ENCODE measurements at regions not wholly inside any gene's neighbourhood (a gene's known extent, or its start where the extent isn't known, plus 50 kb on each side); places are given as distances from the start of the nearest gene placed in this dataset.
"Not testable (repeated sequence)": the region's sequence is repeated elsewhere in the genome, so short reads cannot be mapped to it uniquely, and the experiment has no call there.

DNA sequence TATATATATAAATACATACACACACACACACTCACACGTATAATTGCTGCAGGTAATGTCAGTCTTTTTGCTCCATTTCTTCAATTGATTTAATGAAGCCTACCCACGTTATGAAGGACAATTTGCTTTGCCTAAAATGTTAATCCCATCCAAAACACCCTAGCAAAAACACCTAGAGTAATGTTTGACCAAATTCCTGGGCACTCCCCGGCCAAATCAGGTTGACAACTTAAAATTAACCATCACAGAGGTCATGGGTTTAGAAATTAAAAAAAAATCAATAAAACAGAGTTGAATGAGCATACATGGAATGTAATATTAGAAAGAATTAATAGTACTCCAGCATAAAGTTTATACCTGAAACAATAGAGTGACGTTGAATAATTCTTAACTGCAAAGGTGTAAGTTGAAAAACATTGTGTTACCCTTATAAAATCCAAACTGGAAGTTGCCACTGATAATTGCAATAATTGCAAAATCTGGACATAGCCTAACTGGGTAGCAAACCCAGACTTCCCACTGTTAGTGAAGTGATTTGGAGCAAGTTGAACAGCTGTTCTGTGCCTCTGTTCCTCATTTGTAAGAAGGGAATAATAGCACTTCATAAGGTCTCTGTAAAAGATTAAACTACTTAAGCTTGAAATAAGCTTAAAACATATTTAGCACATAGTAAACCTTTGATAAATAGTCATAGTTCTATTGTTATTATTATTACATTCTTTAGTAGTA, 2120.5 kb downstream of the PCDH7 start:
- no peak for DNase-seq (ENCODE audit: low read depth)

GRCh38 chr4:32841217-32841616, 2121.0 kb downstream of the PCDH7 start:
- DNase-seq (ENCODE audit: low read depth) = no peak

- no peak for DNase-seq (ENCODE audit: low read depth)
These were observed 2127.3 kb downstream of the PCDH7 start for GRCh38 chr4:32847461-32847860.

GRCh38 chr4:32855622-32856021, 2135.5 kb downstream of the PCDH7 start:
- DNase-seq (ENCODE audit: low read depth) = no peak

DNA sequence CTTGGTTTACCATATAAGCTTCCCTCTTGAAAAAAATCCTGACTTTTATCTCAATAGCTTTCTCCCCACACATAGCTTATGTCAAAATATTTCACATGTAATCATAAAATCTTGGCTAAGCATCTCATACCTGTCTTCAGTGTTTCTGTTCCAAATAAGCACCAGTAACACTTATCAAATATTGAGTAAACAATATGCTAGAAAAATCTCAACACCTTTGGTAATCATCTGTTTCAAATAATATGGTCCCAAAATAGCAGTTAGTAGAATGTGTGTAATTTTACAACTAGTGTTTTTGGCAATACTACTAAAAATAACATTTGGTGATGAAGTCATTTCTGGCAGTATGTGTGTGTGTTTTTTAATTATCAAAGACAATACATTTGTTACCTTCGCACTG, 2138.2 kb downstream of the PCDH7 start:
- DNase-seq (ENCODE audit: low read depth) = no peak

- DNase-seq (ENCODE audit: low read depth) = no peak
These were observed 2138.8 kb downstream of the PCDH7 start for GRCh38 chr4:32858971-32859370.

DNA sequence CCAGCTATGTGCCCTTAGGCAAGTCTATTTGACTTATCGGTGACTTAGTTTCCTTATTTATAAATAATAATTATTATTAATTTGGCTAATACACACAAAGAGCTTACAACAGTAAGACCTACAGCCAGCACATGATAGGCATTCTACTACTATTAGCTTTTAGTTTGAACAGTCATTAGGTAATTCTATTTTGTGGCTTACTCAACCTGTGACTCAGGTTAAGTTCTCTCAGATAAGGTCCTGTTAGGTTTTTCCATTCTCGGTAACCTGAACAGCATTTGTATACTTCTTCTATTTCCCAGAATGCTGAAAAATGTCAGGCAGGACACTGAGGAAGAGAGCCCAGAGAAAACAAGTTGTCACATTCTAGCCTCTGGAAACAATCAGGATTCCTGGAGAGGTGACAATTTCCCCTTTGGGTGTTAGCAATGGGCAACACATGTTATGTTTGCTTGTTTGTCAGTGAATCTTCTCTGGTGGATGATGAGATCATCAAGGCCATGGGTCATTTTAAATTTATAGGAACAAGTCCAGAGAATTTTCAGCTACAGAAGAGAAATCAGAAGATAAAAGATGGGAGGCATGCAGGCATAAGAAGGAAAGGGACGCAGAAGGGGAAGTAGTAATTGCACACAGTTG, 2144.7 kb downstream of the PCDH7 start:
- DNase-seq (ENCODE audit: low read depth) = no peak

DNA sequence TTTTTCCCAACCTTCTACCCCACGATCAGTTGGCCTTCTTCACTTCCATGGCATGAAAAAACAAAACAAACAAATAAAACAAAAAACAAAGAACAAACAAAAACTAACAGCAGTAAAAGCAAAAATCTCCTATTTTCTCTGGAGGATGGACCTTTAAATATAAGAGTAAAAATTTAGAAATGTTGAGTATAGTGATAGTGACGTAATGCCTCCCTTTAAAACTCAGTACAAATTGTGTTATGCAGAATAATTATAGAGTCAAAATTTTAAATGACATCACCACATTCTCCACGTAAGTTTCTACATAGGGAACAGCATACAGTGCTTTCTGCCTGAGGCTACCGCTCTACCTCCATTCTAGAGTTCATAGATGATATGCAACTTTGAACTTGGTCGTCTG, 2156.4 kb downstream of the PCDH7 start:
- no peak for DNase-seq (ENCODE audit: low read depth)

DNA sequence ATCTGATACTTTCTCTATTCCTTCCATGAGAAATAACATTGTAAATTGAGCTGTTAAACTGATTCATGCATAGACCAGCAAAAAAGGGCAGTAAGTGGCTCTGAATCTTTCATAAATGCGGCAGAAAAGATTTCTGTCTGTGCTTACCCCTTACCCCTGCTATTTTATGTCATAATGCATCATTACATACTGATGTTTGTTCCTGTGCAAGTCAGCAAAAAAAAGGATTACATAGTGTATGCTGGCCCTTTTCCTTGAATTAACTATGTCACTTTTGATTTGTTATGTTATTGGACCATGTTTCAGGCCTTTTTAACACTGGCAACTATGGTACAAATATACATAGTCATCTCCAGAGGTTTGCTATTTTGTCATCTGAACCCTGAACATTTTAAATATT, 2159.7 kb downstream of the PCDH7 start:
- no peak for DNase-seq (ENCODE audit: low read depth)

DNA sequence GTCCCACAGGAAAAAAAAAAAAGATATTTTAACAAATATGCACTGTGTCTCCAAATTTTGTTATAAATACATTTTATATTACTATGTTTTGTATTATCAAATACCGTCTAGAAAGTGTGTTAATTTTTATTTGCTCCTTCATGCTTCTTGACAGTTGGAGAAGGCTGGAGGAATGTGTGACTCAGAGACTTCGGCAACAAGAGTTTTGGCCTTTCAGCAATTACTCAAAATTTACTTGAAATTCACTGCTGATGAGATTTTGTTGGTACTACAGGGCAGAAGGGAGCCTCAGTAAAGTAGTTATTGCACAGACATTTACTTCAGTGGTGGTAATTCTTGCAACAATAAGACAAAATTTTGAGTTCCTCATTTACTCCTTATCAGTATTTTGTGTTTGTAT, 2164.0 kb downstream of the PCDH7 start:
- DNase-seq (ENCODE audit: low read depth) = no peak

DNA sequence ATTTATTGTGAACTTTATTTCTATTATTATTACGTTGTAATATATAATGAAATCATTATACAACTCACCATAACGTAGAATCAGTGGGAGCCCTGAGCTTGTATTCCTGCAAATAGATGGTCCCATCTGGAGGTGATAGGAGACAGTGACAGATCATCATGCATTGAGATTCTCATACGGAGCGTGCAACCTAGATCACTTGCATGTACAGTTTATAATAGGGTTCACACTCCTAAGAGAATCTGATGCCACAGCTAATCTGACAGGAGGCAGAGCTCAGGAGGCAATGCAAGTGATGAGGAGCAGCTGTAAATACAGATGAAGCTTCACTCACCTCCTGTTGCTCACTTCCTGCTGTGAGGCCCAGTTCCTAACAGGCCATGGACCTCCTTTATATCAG, 2170.2 kb downstream of the PCDH7 start:
- DNase-seq (ENCODE audit: low read depth) = no peak

DNA sequence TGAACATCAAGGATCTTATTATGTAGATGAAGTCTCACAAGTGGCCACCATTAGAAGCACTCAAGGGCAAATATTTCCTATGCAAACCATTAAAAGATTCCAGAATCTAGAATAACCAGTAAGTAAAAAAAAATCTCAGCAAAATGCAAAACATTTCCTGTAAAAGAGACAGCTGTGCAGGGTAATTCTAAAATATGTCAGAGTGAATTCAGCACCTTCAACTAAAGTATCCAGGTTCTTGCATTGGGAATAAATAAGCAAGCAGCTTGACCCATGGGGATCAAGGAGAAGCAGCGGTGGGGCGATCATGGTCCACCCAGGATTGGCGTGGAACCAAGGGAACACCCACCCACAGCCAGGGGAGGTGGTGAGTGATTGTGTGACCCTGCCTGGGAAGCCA, 2188.9 kb downstream of the PCDH7 start:
- no peak for DNase-seq (ENCODE audit: low read depth)

DNA sequence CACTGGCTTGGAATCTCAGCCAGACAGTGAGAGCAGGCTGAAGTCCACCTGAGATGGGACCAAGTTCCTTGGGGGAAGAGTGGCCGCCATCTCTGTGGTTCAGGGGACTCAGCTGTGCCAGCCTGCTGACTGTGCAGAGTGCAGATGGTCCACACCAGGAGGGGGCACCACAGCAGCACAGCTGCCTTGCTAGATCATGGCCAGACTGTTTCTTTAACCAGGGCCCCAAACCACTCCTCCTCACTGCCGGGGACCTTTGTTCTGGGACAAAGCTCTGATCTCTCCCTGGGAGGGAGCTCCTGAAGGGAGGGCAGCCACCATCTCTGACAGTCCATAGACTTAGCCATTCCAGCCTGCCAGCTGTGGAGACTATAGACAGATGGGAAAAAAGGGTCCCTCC, 2189.6 kb downstream of the PCDH7 start:
- DNase-seq (ENCODE audit: low read depth) = no peak

GRCh38 chr4:32917586-32917985, 2197.4 kb downstream of the PCDH7 start:
- DNase-seq (ENCODE audit: low read depth) = no peak

DNA sequence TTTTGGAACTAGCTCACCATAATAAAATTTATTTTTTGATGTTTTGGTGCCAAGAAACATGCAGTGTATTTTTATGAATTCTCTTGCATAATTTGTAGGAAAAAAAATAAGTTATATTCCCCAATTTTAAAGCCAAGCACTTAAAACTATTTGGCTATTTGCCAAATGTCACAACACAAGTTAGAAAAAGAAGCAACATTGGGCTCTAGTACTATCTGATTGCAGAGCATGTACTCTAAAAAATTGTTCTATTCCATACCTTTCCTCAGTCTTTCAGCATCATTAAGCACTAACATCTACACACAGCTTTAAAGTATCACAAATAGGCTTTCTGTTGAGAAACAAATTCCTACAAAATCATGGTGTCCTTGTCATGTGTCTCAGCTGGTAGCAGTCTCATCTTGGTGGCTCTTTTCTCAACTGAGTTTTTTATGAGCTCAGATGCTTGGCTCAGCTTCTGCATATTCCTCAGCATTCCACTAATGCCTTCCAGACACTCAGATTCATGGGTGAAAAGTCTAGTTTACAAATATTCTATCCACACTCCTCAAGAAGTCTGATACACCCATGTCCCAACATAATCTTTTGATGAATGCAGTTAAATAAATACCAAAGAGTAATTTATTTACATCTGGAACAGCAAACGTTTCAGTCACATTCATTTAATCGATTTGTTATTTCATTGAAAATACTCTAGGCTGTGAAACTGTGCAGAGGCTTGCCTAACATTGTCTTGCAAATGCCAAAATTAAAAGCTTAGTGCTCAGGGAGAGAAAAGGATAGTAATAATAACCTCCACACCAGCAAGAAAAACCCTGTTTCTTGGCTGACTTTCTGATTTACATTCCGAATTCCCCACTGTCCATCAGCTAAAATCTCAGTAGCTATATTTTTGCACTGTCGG, 2209.9 kb downstream of the PCDH7 start:
- no peak for DNase-seq (ENCODE audit: low read depth)

DNA sequence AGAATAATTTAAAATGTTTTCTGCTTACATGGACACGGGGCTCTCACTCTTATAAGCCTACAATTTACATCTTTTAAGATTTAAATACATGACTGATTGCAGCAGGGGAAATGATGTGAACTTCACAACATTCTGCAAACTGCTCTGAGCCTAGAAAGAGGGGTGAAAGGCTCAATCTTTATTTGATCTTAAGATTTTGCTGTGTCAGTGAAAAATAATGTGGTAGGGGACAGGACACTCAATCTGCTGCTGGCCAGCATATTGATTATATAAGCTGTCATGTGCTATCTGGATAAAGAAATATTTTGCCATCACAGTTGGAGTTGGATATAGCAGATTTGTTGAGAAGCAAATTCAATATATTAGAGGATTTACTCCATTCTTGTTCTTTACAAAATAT, 2210.5 kb downstream of the PCDH7 start:
- no peak for DNase-seq (ENCODE audit: low read depth)

DNA sequence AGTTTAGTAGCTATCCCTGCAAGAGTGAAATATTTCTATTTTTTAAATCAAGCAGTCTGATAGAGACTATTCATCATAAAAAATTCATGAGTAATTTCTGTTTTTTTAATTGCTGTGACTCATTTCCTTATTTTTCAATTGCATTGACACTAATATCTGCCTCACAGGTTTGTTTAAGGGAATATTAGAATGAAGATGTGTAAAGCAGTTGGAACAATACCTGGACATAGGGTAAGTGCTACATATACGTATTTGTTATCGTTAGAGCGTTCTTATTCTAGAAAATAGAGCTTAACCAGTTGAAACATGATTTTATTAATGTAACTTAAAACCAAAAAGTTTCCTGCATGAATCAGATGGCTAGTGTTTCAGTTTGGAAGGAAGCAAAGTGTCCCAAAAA, 2211.3 kb downstream of the PCDH7 start:
- DNase-seq (ENCODE audit: low read depth) = no peak

- DNase-seq (ENCODE audit: low read depth) = no peak
These were observed 2212.0 kb downstream of the PCDH7 start for GRCh38 chr4:32932156-32932555.

DNA sequence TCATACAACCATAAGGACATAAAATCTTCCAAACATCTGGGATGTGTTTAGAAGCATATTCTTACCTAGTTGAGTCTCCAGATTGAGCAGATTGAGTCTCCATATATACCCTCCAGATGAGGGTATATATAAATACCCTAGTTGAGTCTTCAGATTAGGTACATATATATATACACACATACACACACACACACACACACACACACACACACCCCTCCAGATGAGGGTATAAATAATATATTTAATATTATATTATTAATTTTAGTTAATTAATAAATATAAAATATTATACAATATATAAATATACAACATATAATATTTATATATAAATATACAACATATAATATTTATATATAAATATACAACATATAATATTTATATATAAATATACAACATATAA, 2219.1 kb downstream of the PCDH7 start:
- not testable (repeated sequence) for DNase-seq (ENCODE audit: low read depth)

- DNase-seq (ENCODE audit: low read depth) = no peak
These were observed 2230.7 kb downstream of the PCDH7 start for GRCh38 chr4:32950866-32951265.

DNA sequence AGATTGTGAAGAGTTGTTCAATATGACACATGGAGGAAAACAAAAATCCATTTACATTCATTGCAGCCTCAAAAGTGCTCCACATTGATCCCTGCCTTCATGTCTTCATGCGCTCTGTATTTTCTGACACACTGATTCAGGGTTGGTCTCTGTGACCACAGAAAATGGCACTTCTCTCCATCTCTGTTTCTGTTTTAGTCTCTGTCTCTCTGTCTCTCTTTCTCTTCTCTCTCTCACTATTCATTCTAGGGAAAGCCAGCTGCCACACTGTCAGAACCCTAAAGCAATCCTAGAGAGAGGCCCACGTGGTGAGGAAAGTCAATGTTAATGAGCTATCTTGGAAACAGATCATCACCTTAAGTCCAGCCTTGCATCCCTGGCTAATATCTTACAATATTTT, 2238.4 kb downstream of the PCDH7 start:
- no peak for DNase-seq (ENCODE audit: low read depth)

DNA sequence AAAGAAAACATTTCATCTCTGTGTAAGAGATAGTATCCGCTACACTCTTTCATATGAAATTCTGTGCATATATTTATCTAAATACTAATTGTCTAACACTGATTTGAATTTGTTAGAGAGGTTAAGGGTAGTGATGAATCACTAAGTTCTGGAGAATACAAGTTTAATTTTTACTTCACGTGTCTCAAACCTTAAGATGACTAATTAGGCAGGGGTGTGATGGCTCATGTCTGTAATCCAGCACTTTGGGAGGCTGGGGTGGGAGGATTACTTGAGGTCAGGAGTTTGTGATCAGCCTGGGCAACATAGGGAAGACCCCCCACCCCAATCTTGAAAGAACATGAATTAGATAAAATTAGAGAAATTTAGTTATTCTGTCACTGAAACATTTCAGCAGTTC, 2241.9 kb downstream of the PCDH7 start:
- no peak for DNase-seq (ENCODE audit: low read depth)

GRCh38 chr4:32985256-32985655, 2265.1 kb downstream of the PCDH7 start:
- DNase-seq (ENCODE audit: low read depth) = no peak

All from activated T-cell treated with anti-CD3 and anti-CD28 coated beads for 48 hours (primary cell).